Adrenal gland (tissue), 5 donors: ENCODE measurements at regions not wholly inside any gene's neighbourhood (a gene's known extent, or its start where the extent isn't known, plus 50 kb on each side); places are given as distances from the start of the nearest gene placed in this dataset.

ENCODE experiments used
- POLR2A ChIP-seq, 2 donors: fragments of 450-650 bp; IDR thresholded peaks; one replicate each; pipeline ENCODE4 v1.6.1; 2017; ENCODE audit warnings: antibody characterized with exemption in 2 of 2, mild to moderate bottlenecking in 2 of 2, moderate library complexity in 1 of 2
- TF ChIP-seq, protein P1 (sequence below), 6 experiments: fragments of 450-650 bp in 4 of 6; fragments of 200-600 bp in 2 of 6; sonication (generic) in 1 of 6; IDR thresholded peaks; 1 replicate in 5 of 6; 2 replicates in 1 of 6; pipeline versions ENCODE4 v1.5.1 to v1.8.0; 2016 to 2021; ENCODE audit warnings: antibody characterized with exemption in 6 of 6, mild to moderate bottlenecking in 2 of 6, moderate library complexity in 1 of 6
- donor health status: DM: no; HTN: no; CAD: no.

DNA sequence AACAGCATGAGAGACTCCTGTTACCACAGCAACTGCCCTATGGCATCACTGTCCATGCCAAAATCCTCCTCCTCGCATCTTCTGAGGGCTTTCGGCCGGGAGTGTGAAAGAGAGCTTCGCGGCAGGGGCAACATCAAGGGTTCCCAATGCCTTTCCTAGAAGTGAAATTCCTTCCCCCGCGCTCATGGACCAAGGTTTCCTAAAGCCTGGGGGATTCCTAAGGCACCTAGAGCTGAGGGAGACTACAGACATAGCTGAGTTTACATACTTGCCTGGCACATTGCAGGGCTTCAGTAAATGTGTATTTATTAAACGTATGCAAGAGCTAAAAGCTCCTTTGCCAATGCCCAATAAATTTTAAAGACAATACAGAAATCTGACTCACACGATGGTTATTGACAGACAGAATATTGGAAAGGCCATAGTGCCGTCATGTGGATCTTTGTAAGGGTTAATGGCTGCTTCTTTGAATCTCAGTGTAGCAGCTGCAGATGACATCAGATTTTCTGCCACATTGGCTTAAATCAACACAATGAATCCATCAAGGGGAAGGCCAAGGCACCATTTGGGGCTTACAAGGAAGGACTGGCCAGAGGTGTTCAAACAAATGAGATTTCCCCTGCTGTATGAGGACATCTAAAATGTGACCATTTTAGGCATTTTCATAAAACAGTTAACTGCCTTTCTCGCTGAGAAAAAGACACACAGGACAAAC, 281.2 kb upstream of the JARID2 start:
- TF ChIP-seq, protein P1, sequence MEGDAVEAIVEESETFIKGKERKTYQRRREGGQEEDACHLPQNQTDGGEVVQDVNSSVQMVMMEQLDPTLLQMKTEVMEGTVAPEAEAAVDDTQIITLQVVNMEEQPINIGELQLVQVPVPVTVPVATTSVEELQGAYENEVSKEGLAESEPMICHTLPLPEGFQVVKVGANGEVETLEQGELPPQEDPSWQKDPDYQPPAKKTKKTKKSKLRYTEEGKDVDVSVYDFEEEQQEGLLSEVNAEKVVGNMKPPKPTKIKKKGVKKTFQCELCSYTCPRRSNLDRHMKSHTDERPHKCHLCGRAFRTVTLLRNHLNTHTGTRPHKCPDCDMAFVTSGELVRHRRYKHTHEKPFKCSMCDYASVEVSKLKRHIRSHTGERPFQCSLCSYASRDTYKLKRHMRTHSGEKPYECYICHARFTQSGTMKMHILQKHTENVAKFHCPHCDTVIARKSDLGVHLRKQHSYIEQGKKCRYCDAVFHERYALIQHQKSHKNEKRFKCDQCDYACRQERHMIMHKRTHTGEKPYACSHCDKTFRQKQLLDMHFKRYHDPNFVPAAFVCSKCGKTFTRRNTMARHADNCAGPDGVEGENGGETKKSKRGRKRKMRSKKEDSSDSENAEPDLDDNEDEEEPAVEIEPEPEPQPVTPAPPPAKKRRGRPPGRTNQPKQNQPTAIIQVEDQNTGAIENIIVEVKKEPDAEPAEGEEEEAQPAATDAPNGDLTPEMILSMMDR (IDR thresholded peaks at IDR 0.05): no peak
- TF ChIP-seq POLR2A (IDR thresholded peaks at IDR 0.05): no peak
